NCI-H345 (cell line): ENCODE measurements at regions not wholly inside any gene's neighbourhood (a gene's known extent, or its start where the extent isn't known, plus 50 kb on each side); places are given as distances from the start of the nearest gene placed in this dataset.

Experiments used
- DNase-seq: peaks from one replicate; lab custom pipeline; 2025; lab: John Stamatoyannopoulos, UW

- DNase-seq = no peak
Measured at GRCh38 chr2:216286616-216287231, 85.6 kb downstream of the MARCHF4 start.

DNA sequence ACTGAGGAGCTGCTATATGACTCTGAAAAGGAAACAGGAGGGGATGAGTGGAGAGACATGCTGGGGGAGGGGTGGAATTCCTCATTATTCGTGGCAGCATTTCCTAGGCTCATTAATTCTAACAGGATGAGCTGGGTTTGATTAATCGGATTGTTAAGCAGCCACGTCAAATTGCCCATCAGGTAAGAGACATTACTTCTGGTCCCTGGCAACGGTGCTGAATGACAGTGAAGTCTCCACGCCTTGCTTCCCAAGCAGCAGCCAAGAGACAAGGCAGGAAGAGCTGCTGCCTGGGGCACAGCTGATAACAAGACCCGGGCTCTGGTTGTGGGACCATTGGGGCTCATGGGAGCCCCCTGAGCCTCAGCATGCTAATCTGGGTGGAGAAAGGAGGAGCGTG lies 86.6 kb downstream of the MARCHF4 start:
- DNase-seq = peak; percentile 14

DNA sequence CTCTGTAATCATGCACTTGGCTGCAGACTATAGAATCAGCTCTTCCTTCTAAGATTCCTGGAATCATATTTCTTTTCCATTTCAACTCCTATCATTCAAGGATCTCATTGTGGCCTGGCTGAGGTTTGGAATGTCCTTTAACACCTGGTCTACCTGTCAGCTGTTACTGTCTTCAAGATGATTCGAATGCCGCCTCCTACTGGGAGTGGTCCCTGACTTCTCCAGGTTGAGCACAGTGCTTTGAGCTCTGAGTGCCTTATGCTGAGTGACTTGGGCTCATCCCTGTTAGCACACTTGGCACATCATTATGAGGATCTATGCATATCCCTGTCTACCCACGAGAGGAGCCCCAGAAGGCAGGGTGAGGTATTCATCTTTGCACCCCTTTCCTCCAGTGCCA lies 87.6 kb downstream of the MARCHF4 start:
- no peak for DNase-seq

- peak; percentile 11 for DNase-seq
Measured at GRCh38 chr2:216283038-216283900, 89.0 kb downstream of the MARCHF4 start.

DNA sequence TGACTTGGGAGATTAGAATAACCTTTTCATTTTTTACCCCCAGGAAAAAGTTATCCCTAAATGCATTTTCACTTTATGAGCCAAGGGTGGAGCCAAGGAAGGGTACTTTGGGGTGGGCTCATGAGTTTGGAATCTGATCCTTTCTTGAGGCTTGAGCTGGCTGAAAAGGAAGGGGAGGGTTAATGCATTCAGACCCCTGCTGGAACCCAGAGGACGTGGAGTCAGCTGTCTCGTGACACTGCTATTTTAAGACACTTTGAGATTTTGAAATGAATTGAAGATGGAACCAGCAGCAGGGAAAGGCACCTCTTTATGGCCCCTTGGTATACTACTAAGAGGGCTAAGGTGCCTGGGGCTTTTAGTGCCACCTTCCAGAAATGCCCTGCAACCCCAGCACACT lies 90.4 kb downstream of the MARCHF4 start:
- DNase-seq = no peak

DNA sequence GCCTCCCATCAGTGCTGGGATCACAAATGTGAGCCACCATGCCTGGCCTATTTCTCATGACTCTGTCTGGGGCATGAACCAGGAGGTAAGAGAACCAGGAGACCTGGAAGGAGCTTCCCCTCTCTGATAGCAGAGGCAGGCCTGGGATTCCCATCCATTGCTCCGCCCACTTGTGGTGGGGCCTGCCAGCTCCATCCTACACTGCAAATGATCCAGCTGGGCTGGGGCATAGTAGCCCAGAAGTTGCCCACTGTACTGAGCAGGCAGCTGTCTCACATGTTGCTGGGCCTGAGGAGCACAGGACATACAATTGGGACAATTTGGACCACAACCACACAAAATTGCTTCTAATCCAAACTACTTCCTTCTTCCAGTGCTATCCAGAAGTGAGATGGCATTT lies 91.0 kb downstream of the MARCHF4 start:
- no peak for DNase-seq

DNA sequence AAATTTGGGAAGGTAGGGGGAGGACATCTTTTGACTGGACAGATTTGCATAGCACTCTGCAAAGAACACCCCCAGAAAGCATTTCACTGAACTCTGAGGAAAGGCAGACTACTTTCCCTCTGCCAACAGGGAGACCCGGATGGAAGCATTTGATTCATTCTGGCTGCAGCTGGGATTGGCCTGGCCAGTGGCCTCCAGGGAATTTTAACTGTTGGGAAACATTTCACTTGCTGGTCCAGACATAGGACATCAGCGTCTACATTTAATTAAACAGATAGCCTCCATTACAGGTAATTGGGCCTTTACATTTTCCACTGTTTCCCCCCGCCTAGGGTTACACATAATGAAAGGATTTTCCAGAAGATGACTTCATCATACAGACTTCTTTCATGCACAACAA lies 92.8 kb downstream of the MARCHF4 start:
- no peak for DNase-seq

DNA sequence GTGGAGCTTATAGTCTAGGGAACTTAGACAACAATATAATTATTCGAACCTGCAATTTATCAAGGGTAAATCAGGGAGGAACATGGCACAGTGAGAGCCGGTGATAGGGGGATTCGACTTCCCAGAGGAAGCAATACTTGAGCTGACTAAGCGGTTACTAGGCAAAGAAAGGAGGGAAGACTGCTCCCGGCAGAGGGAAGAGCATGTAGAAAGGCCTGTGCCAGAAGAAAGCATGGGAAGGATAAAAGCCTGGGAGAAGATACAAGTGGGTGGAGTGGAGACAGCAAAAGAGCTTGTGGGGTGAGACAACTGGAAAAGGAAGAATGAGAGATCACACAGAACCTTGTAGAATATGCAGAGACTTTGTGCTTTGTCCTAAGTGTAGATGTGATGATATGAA lies 93.3 kb downstream of the MARCHF4 start:
- DNase-seq = no peak

DNA sequence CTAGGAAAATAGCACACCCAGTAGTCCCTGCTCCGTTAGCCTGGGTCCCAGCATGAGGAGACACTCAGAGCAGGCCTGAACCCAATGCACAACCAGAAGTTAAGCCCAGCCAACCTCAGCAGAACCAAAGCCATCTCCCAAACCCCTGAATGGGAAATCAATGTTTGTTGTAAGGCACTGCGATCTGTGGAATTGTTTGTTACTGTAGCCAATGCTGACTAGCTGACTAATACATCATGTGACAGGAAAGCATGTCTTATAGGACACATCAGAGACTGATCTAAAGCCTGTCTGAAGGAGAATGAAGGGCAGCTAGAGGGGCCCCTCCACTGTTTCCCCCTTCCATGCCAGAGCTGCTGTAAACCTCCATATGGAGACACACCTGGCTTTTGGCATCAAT lies 96.4 kb downstream of the MARCHF4 start:
- DNase-seq = no peak

DNA sequence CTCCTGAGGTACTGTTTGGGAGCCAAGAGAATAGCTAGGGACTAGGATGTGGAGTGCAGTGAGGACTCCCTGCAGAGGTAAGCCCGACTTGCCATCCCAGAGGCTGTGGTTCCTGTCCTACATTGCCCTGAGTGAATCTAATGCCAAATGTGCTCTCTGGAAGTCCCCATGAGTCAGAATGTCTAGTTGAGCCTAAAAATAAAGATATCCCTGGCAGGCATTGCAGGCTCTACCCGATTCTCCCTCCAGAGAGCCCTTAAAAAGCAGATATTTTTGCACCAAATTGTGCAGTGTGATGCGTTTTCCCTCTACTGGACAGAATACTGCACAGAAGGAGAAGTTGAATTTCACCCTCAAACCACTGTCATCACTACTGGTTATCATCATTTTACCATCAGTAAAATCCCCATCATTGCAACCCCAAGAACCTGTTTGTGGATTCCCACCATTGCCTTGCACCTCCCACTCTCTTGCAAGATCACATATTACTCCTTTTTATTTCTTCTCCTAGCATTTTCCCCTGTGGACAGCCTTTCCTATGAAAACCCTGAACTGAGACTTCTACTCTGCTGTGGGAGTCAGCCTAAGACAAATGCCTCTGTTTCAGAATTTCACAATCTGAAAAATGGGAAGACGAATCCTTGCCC lies 98.0 kb downstream of the MARCHF4 start:
- DNase-seq = no peak

GRCh38 chr2:216261042-216261537 lies 111.2 kb downstream of the MARCHF4 start:
- no peak for DNase-seq

- DNase-seq = no peak
Measured at GRCh38 chr2:216260629-216261028, 111.7 kb downstream of the MARCHF4 start.

GRCh38 chr2:216259081-216259480 lies 113.2 kb downstream of the MARCHF4 start:
- DNase-seq = no peak

- no peak for DNase-seq
Measured at GRCh38 chr2:216257089-216257488, 115.2 kb downstream of the MARCHF4 start.
